Neuronal stem cell (in vitro differentiated cells): ENCODE measurements at regions not wholly inside any gene's neighbourhood (a gene's known extent, or its start where the extent isn't known, plus 50 kb on each side); places are given as distances from the start of the nearest gene placed in this dataset.
"Not testable (repeated sequence)": the region's sequence is repeated elsewhere in the genome, so short reads cannot be mapped to it uniquely, and the experiment has no call there.

ENCODE experiments used
- DNase-seq: peaks from one replicate; pipeline ENCODE4 v3.0.0-alpha.2; 2013; ENCODE audit warnings: low spot score
- H2AFZ ChIP-seq: one replicate; pipeline ENCODE4 v1.6.1; 2013; ENCODE audit warnings: mild to moderate bottlenecking, low read length, inconsistent platforms
- H2AK5ac ChIP-seq: 2 replicates; pipeline ENCODE4 v1.6.1; 2013; ENCODE audit warnings: low read depth, mild to moderate bottlenecking, inconsistent platforms, low read length, moderate library complexity, mixed read lengths
- H2BK120ac ChIP-seq: 2 replicates; pipeline ENCODE4 v1.6.1; 2013; ENCODE audit warnings: low read depth, mild to moderate bottlenecking, inconsistent platforms, low read length, moderate library complexity, mixed read lengths
- H2BK12ac ChIP-seq: one replicate; pipeline ENCODE4 v1.6.1; 2013; ENCODE audit warnings: low read length, inconsistent platforms
- H2BK15ac ChIP-seq: 2 replicates; pipeline ENCODE4 v1.6.1; 2013; ENCODE audit warnings: mild to moderate bottlenecking, low read length, inconsistent platforms, mixed read lengths
- H2BK5ac ChIP-seq: one replicate; pipeline ENCODE4 v1.6.1; 2013; ENCODE audit warnings: inconsistent platforms, mild to moderate bottlenecking, low read length, moderate library complexity
- H3K14ac ChIP-seq: one replicate; pipeline ENCODE4 v1.6.1; 2013; ENCODE audit warnings: low read length, inconsistent platforms
- H3K18ac ChIP-seq: 2 replicates; pipeline ENCODE4 v1.6.1; 2013; ENCODE audit warnings: low read length, inconsistent platforms
- H3K23ac ChIP-seq: 2 replicates; pipeline ENCODE4 v1.6.1; 2013; ENCODE audit warnings: low read depth, mild to moderate bottlenecking, mixed read lengths, low read length, inconsistent platforms; ENCODE audit not compliant: poor library complexity
- H3K27ac ChIP-seq: replicated peaks from 3 replicates; pipeline ENCODE4 v1.5.1; 2013; ENCODE audit warnings: low read length, inconsistent platforms
- H3K27me3 ChIP-seq, 3 experiments: 2 replicates each; pipeline ENCODE4 v1.6.1; 2013; ENCODE audit warnings: low read length in 3 of 3, mild to moderate bottlenecking in 2 of 3, inconsistent platforms in 1 of 3, low read depth in 1 of 3, mixed read lengths in 1 of 3, moderate library complexity in 1 of 3; ENCODE audit not compliant: control insufficient read depth in 3 of 3, insufficient read depth in 3 of 3
- H3K36me3 ChIP-seq, 2 donors: replicated peaks in 1 of 2; 2 replicates each; pipeline ENCODE4 v1.6.1; 2013; ENCODE audit warnings: low read length in 2 of 2; ENCODE audit not compliant: control insufficient read depth in 2 of 2, insufficient read depth in 2 of 2
- H3K4ac ChIP-seq: 2 replicates; pipeline ENCODE4 v1.6.1; 2013; ENCODE audit warnings: inconsistent platforms, mild to moderate bottlenecking, low read length, moderate library complexity
- H3K4me1 ChIP-seq, 2 donors: 1 replicate in 1 of 2; 2 replicates in 1 of 2; pipeline ENCODE4 v1.6.1; 2013; ENCODE audit warnings: low read length in 2 of 2, low read depth in 1 of 2; ENCODE audit not compliant: control insufficient read depth in 2 of 2, insufficient read depth in 1 of 2
- H3K4me2 ChIP-seq: one replicate; pipeline ENCODE4 v1.6.1; 2013; ENCODE audit warnings: mild to moderate bottlenecking, low read length, inconsistent platforms; ENCODE audit not compliant: insufficient read depth, poor library complexity, severe bottlenecking
- H3K4me3 ChIP-seq, 2 donors: 2 replicates each; pipeline ENCODE4 v1.5.1; 2013; ENCODE audit warnings: low read length in 2 of 2, mild to moderate bottlenecking in 2 of 2, inconsistent platforms in 1 of 2, moderate library complexity in 1 of 2
- H3K79me1 ChIP-seq: one replicate; pipeline ENCODE4 v1.6.1; 2013; ENCODE audit warnings: low read depth, mild to moderate bottlenecking, inconsistent platforms, low read length, moderate library complexity
- H3K9ac ChIP-seq: one replicate; pipeline ENCODE4 v1.6.1; 2013; ENCODE audit warnings: mild to moderate bottlenecking, low read depth, low read length, inconsistent platforms; ENCODE audit not compliant: poor library complexity
- H3K9me3 ChIP-seq, 2 donors: replicated peaks in 1 of 2; 2 replicates each; pipeline versions ENCODE3 to v1.6.1; 2013; ENCODE audit warnings: low read length in 2 of 2, mild to moderate bottlenecking in 2 of 2, inconsistent platforms in 1 of 2, low read depth in 1 of 2, mixed read lengths in 1 of 2, moderate library complexity in 1 of 2; ENCODE audit not compliant: control insufficient read depth in 2 of 2, insufficient read depth in 1 of 2
- H4K8ac ChIP-seq: one replicate; pipeline ENCODE4 v1.6.1; 2013; ENCODE audit warnings: low read depth, mild to moderate bottlenecking, inconsistent platforms, low read length, moderate library complexity
- H4K91ac ChIP-seq: one replicate; pipeline ENCODE4 v1.6.1; 2013; ENCODE audit warnings: low read length, low read depth, mild to moderate bottlenecking, inconsistent platforms; ENCODE audit not compliant: poor library complexity
- WGBS, 2 donors: extraction: QIAGEN DNeasy Blood & Tissue Kit; methylation state at CpG; one replicate each; pipeline ENCODE4 v1.1.7; 2013; ENCODE audit warnings: missing lambda C conversion rate in 2 of 2, mixed read lengths in 1 of 2; ENCODE audit not compliant: insufficient read length in 2 of 2, insufficient replicate concordance in 1 of 2; ENCODE audit errors: extremely low coverage in 2 of 2; 5-methylcytosine and 5-hydroxymethylcytosine counted together

- not testable (repeated sequence) for H3K27me3 ChIP-seq, H3K79me1 ChIP-seq, H3K4me1 ChIP-seq, H3K27ac ChIP-seq, H3K4me3 ChIP-seq, H4K91ac ChIP-seq, H3K9ac ChIP-seq, DNase-seq, H2BK12ac ChIP-seq, H2AFZ ChIP-seq, H3K23ac ChIP-seq, H3K36me3 ChIP-seq, H3K9me3 ChIP-seq, H3K18ac ChIP-seq, H4K8ac ChIP-seq, H3K14ac ChIP-seq, H3K4ac ChIP-seq, H3K4me2 ChIP-seq, H2BK15ac ChIP-seq, H2BK5ac ChIP-seq, H2BK120ac ChIP-seq, H2AK5ac ChIP-seq
- no CpG with 5 or more reads among the region's 6 CpGs for WGBS, 2 donors
Observed at GRCh38 chr12:68486449-68486848, 124.2 kb upstream of the RAP1B start.

- peak overlapping the region; percentile 58 for H2BK12ac ChIP-seq
- peak overlapping the region; percentile 56 for H3K14ac ChIP-seq
- peak overlapping the region; percentile 87 for H3K18ac ChIP-seq
- H3K27me3 ChIP-seq, result no peaks in the 10 kb centered on the region
- no peaks in the 10 kb centered on the region for H3K79me1 ChIP-seq
- H3K9me3 ChIP-seq, result peaks cover 0 to 2% of the 10 kb centered on the region in 2 donors
- H2AK5ac ChIP-seq, result peak overlapping the region; percentile 81
- no peaks in the 10 kb centered on the region for H3K36me3 ChIP-seq
- WGBS, 2 donors, result no CpG with 5 or more reads among the region's 13 CpGs
- H2AFZ ChIP-seq, result no peak overlapping the region
- H4K91ac ChIP-seq, result no peak overlapping the region
- no peak for DNase-seq
- H3K9ac ChIP-seq, result peak overlapping the region; percentile 3
- H2BK120ac ChIP-seq, result no peak overlapping the region
- H3K4me1 ChIP-seq, result peaks cover 0 to under 1% of the 10 kb centered on the region in 2 donors
- no peak overlapping the region for H3K27ac ChIP-seq
- peak overlapping the region; percentile 43 for H4K8ac ChIP-seq
- peak overlapping the region; percentile 89 for H2BK15ac ChIP-seq
- H3K23ac ChIP-seq, result peak overlapping the region; percentile 65
- no peak overlapping the region for H3K4me3 ChIP-seq
- no peak overlapping the region for H2BK5ac ChIP-seq
- H3K4ac ChIP-seq, result no peak overlapping the region
- no peak overlapping the region for H3K4me2 ChIP-seq
Observed at GRCh38 chr12:68487721-68488309, 122.9 kb upstream of the RAP1B start.

- H3K4ac ChIP-seq, result no peak overlapping the region
- H2BK120ac ChIP-seq, result no peak overlapping the region
- H2BK12ac ChIP-seq, result no peak overlapping the region
- no peak overlapping the region for H4K91ac ChIP-seq
- no peak overlapping the region for H3K14ac ChIP-seq
- no peak overlapping the region for H3K27ac ChIP-seq
- H3K4me2 ChIP-seq, result no peak overlapping the region
- no peak overlapping the region for H3K4me3 ChIP-seq
- DNase-seq, result no peak
- no peak overlapping the region for H2AK5ac ChIP-seq
- H2BK15ac ChIP-seq, result no peak overlapping the region
- H4K8ac ChIP-seq, result no peak overlapping the region
- no peaks in the 10 kb centered on the region for H3K27me3 ChIP-seq
- no peaks in the 10 kb centered on the region for H3K79me1 ChIP-seq
- H2AFZ ChIP-seq, result no peak overlapping the region
- H3K9ac ChIP-seq, result no peak overlapping the region
- no peak overlapping the region for H2BK5ac ChIP-seq
- no peak overlapping the region for H3K23ac ChIP-seq
- H3K9me3 ChIP-seq, result peaks cover 0 to 2% of the 10 kb centered on the region in 2 donors
- H3K36me3 ChIP-seq, result no peaks in the 10 kb centered on the region
- no peak overlapping the region for H3K18ac ChIP-seq
- no peaks in the 10 kb centered on the region for H3K4me1 ChIP-seq
Observed at GRCh38 chr12:68489273-68489672, 121.4 kb upstream of the RAP1B start.

DNA sequence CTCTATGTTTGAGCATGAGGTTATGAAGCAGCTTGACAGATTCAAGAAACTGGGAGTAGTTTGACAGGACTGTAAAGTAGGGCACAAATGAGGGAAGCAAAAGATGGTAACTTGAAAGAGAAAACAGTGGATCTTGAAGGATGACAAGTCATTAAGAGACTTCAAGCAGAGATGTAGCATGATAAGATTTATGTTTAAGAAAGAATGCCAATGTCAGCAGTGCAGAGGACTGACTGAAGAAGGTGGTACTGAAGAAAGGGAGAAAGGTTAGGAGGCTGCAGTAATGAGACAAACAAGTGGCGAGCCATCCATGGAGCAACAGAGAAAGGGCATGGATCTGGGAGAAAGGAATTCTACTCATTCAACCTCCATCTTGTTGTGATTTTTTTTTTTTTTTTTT lies 120.2 kb upstream of the RAP1B start:
- Histone ChIP-seq H3K23ac (no peak overlapping the region), H3K4me3 (no peak overlapping the region), H4K91ac (no peak overlapping the region), H3K27me3 (no peaks in the 10 kb centered on the region), H2BK5ac (no peak overlapping the region), H4K8ac (no peak overlapping the region), H3K79me1 (no peaks in the 10 kb centered on the region), H2AK5ac (no peak overlapping the region), H3K27ac (no peak overlapping the region), H3K4me2 (no peak overlapping the region), H2AFZ (no peak overlapping the region), H3K4me1 (no peaks in the 10 kb centered on the region), H3K9me3 (peaks cover 0 to 2% of the 10 kb centered on the region in 2 donors), H3K36me3 (no peaks in the 10 kb centered on the region), H3K14ac (no peak overlapping the region), H3K9ac (no peak overlapping the region), H3K18ac (no peak overlapping the region), H2BK120ac (no peak overlapping the region), H3K4ac (no peak overlapping the region), H2BK12ac (no peak overlapping the region), H2BK15ac (no peak overlapping the region)
- no CpG with 5 or more reads among the region's 1 CpG for WGBS, 2 donors
- DNase-seq, result no peak
